GM12872 (cell line): ENCODE measurements at regions not wholly inside any gene's neighbourhood (a gene's known extent, or its start where the extent isn't known, plus 50 kb on each side); places are given as distances from the start of the nearest gene placed in this dataset.

Source experiments
- CTCF ChIP-seq: IDR thresholded peaks from 3 replicates; pipeline ENCODE4 v1.5.1; 2011; ENCODE audit warnings: low read depth, mild to moderate bottlenecking, low read length, moderate library complexity; ENCODE audit not compliant: insufficient read depth

GRCh38 chr16:13291591-13292333 is 390.4 kb downstream of the SHISA9 start:
- TF ChIP-seq CTCF = no peak

GRCh38 chr16:13296206-13296605 is 394.8 kb downstream of the SHISA9 start:
- no peak for TF ChIP-seq CTCF

GRCh38 chr16:13298666-13299065 is 397.3 kb downstream of the SHISA9 start:
- no peak for TF ChIP-seq CTCF

- no peak for TF ChIP-seq CTCF
Observed at GRCh38 chr16:13300066-13300840, 398.9 kb downstream of the SHISA9 start.

GRCh38 chr16:13305019-13305755 is 403.8 kb downstream of the SHISA9 start:
- no peak for TF ChIP-seq CTCF

GRCh38 chr16:13306161-13306995 is 405.0 kb downstream of the SHISA9 start:
- TF ChIP-seq CTCF = no peak
